NCI-H345 treated with DMSO at 0.1 percent for 48 hours (cell line): ENCODE measurements at regions not wholly inside any gene's neighbourhood (a gene's known extent, or its start where the extent isn't known, plus 50 kb on each side); places are given as distances from the start of the nearest gene placed in this dataset.

Experiments used
- DNase-seq: peaks from one replicate; lab custom pipeline; 2025; ENCODE audit not compliant: unreplicated experiment; lab: John Stamatoyannopoulos, UW

DNA sequence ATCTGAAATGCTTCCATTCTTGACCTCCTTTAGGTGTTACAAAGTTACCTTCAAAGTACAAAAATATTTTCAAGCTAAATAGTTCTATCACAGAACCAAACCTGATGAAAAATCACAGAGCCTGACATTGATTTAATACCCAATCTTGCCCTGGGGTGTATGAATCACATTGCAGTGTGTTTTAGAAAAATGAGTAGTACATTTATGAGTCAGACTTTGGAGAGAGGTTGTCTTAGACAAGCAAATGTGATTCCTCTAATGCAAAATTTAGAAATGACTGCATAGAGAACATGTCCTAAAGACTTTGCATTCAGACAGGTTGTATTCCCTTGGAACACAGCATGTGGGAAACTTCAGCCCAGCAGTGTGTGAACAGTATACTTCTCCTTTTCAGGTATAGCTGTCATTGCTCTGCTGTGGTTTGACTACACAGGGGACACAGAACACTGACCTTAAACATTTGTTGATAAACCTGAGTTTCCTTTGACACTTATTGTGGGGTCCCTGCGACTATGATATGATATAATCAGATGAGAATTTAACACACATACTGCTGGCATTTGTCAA lies 972.1 kb downstream of the JRKL start:
- no peak for DNase-seq

GRCh38 chr11:97363331-97363730 lies 973.5 kb downstream of the JRKL start:
- DNase-seq = no peak

DNA sequence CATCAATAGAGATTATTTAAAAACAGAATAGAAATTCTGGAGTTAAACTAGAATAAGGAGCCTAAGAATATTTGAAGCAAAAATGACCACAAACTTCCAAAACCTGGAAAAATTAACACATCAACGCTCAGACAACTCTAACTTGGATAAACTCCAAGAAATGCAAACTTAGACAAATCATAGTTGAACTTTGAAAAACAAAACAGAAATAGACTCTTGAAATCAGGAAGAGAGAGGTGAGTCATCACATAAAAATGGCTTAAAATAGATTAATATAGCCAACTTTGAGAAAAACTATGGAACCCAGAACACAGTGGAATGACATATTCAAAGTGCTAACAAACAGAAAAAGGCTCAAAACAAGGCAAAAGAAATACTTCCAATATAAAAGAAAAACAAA lies 974.2 kb downstream of the JRKL start:
- no peak for DNase-seq

- no peak for DNase-seq
Observed at GRCh38 chr11:97367406-97368083, 977.7 kb downstream of the JRKL start.

DNA sequence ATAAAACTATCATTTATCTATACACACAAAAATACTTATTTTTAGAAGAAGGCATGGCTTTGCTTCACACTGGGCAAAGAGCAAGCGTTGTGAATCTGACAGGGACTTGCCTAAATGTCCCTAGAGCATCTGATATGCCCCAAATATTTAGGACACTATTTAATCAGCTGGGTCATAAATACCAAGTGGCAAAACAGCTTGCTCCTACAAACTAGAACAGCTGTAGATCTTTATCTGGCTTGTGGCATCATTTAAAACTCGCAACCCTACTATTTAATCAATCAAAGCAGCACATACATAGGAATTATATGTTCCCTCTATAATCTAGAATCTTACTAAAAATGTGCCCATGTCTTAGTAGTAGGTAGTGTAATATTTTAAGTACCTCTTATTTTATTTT lies 999.5 kb downstream of the JRKL start:
- DNase-seq = no peak

DNA sequence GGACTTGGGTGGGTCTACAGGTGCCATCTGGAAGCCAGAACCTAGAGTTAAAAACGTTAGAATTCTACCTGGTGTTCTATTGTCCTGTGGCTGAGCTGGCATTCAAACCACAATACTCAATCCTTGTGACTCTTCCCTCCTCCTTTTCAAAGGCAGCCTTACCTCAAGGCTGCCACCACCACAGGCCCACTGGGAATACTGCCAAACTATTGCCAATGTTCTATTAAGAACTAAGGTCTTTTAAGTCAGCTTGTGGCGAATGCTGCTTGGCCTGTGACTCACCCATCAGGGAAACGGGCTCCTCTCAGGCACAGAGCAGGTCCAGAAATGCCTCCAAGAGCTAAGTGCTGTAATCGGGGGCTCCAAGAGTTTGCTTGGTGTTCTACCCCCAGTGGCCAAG lies 1008.4 kb downstream of the JRKL start:
- no peak for DNase-seq

- DNase-seq = no peak
Observed at GRCh38 chr11:97409141-97409540, 1019.3 kb downstream of the JRKL start.

GRCh38 chr11:97414801-97415200 lies 1025.0 kb downstream of the JRKL start:
- DNase-seq = no peak

GRCh38 chr11:97419729-97420128 lies 1029.9 kb downstream of the JRKL start:
- DNase-seq = no peak

- no peak for DNase-seq
Observed at GRCh38 chr11:97428247-97428790, 1038.5 kb downstream of the JRKL start.

GRCh38 chr11:97430877-97431276 lies 1041.1 kb downstream of the JRKL start:
- DNase-seq = no peak

- no peak for DNase-seq
Observed at GRCh38 chr11:97432926-97433325, 1043.1 kb downstream of the JRKL start.

- DNase-seq = no peak
Observed at GRCh38 chr11:97445561-97445960, 1055.7 kb downstream of the JRKL start.

- no peak for DNase-seq
Observed at GRCh38 chr11:97451441-97451840, 1061.6 kb downstream of the JRKL start.

GRCh38 chr11:97454988-97455387 lies 1065.2 kb downstream of the JRKL start:
- peak; percentile 17 for DNase-seq

- DNase-seq = no peak
Observed at GRCh38 chr11:97460091-97460490, 1070.3 kb downstream of the JRKL start.

GRCh38 chr11:97461044-97461880 lies 1071.4 kb downstream of the JRKL start:
- DNase-seq = no peak

- no peak for DNase-seq
Observed at GRCh38 chr11:97461934-97462333, 1072.1 kb downstream of the JRKL start.

GRCh38 chr11:97463891-97464290 lies 1074.1 kb downstream of the JRKL start:
- no peak for DNase-seq

DNA sequence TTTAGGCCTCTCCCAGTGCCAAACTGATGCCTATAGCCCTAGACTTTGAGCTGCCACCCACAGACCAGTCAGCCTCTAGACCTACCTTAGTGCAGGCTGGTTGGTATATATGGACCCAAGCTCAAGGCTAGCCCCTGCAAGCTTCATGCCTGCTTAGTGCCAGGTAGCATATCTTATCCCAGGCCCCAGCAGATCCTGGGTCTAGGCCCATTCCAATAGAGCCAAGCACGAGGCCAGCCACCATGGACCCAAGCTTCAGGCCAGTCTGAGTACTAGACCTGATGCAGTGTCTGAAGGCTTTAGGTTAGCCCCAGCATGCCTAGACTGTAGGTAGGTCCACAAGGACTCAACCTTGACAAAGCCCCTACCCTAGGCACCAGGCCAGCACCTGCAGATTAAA lies 1081.7 kb downstream of the JRKL start:
- DNase-seq = no peak

- DNase-seq = no peak
Observed at GRCh38 chr11:97487387-97487786, 1097.6 kb downstream of the JRKL start.

DNA sequence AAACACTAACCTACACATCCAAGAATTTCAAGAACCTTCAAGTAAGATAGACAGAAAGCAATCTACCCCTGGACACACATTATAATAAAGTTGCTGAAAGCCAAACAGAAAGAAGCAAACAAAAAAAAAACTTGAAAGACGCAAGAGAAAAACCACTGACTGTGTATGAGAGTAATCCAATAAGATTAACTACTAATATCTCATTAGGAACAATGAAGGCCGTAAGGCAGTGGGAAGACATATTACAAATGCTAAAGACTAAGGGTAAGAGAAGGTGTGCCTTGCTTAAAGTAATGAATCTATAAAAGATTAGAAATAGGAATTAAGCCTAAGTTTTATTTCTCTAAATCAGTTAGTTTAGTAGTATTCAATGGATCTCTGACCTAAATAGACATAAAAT lies 1109.1 kb downstream of the JRKL start:
- DNase-seq = no peak
